ENCODE measurements at regions not wholly inside any gene's neighbourhood (a gene's known extent, or its start where the extent isn't known, plus 50 kb on each side); places are given as distances from the start of the nearest gene placed in this dataset.

DNA sequence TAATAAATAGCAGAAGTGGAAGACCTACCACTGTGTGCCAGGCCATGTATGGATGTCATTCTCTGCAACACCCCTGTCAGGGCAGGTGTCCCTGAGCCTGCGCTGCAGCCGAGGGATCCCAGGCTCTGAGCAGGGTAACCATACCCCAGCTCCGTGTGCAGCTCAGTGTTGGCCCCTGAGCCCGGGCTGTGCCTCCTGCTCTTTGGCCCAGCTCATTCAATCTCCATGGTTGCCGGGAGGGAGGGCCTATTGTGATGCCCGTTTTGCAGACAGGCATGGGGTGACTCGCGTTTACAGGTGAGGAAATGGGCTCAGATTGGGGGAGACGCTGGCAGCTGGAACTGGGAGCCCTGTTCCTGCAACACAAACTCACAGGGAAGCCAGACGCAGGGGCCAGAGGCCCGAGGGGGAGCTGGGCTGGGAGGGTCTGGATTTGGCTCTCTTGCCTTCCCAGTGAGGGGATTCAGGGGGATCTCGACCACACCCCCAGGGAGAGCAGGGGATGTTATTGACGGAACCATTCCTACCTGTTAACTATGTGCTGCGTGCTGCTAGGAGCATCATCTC lies 190.5 kb downstream of the IRF8 start:
- no peak for DNase-seq (ENCODE audit: low read depth in 2 of 2)

DNA sequence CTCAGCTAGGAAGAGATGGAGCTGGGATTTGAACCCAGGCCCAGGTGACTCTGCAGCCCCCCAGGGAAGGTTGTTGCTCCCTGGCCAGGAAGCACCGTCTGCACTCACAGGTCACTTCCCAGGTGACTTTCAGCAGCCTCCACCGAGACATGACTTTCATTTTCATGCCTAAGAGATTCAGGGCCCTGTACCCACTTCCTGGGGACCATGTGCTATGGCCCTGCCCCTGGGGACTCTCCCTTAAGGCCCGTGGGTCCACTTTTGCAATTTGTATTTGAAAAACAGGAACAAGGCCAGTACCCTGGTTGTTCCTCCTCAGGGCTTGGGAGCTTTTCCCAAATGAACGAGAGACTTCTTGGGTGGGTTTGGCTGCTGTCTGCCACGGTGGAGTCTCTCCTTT lies 191.0 kb downstream of the IRF8 start:
- DNase-seq (ENCODE audit: low read depth in 2 of 2), result no peak

DNA sequence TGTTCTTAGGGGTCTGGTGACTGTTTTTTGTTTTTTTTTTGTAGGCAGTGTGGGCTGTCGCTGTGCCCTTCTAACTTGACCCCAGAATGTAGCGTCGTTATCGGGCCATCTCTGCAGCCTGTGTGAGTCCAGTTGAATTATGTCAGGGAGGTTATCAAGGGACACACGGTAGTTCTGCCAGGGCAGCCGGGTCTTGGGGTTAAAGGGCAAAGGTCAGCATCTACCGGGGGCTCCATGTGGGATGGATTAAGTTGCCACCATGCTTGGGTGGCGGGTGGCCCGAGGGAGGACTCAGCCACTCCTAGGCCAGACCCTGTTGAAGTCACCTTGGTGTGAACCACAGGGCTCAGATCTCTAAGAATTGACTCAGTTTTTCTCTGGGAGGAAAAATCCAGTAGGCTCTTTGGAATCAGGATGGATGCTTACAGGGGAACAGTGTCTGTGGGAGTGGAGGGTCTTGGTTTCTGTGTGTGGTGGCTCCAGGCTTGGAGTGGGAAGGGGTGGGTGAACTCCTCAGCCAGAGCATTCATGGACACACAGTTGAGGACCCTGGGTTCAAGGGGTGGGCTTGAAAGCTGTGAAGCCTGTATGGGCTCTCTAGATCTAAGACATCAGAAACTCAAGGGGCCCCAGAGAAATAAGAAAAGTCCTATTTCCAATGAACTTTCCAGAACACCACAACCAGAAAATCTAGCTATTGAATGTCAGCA lies 191.7 kb downstream of the IRF8 start:
- no peak for DNase-seq (ENCODE audit: low read depth in 2 of 2)

DNA sequence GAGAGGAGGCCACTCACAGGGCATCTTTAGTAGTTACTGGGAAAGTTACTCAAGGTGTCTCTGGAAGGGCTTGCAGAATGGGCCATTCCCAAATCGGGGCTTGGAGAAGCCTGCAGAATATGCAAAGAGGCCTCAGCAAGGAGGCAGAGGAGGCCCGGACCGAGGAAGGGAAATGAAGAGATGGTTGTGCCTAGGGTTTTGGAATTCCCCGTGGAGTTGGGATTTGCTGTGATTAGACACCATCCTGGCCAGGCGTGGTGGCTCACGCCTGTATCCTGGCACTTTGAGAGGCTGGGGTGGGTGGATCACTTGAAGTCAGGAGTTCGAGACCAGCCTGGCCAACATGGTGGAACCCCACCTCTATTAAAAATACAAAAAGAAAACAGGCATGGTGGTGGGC lies 193.0 kb downstream of the IRF8 start:
- no peak for DNase-seq (ENCODE audit: low read depth in 2 of 2)

DNA sequence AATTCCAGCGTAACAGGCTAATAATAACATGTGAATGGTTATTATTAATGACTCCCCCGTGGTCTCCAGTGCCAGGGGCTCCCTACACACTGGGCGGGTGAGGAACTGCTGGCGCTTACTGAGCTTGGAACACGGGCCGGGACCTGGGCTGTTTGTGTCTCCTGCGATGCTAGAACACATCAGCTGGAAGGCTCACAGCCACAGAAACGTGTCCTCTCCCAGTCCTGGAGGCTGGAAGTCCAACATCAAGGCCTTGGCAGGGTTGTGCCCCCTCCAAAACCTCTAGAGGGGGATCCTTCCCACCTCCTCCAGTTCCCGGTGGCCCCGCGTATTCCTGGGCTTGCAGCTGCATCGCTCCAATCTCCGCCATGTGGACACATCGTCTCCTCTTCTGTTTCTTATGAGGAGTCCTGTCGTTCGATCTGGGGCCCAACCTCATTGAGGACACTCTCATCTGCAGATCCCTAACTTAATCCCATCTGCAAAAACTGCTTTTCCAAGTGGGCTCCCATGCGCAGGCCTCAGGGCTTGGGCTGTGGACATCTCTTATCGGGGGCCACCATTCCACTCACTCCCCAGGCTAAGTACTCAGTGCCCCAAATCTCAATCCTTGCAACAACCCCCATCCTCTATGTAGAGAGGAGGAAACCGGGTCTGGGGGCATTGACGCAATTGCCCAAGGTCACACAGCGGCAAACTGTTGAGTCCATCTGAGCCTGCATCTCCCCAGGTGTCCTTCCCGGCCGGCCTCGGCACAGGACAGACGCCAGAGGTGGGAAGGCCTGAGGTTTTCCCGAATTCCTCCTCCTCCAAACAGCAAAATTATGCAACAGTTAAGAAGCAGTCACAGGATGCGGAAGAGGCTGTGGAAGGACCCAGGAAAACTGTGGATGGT lies 193.9 kb downstream of the IRF8 start:
- DNase-seq (ENCODE audit: low read depth in 2 of 2), result no peak

DNA sequence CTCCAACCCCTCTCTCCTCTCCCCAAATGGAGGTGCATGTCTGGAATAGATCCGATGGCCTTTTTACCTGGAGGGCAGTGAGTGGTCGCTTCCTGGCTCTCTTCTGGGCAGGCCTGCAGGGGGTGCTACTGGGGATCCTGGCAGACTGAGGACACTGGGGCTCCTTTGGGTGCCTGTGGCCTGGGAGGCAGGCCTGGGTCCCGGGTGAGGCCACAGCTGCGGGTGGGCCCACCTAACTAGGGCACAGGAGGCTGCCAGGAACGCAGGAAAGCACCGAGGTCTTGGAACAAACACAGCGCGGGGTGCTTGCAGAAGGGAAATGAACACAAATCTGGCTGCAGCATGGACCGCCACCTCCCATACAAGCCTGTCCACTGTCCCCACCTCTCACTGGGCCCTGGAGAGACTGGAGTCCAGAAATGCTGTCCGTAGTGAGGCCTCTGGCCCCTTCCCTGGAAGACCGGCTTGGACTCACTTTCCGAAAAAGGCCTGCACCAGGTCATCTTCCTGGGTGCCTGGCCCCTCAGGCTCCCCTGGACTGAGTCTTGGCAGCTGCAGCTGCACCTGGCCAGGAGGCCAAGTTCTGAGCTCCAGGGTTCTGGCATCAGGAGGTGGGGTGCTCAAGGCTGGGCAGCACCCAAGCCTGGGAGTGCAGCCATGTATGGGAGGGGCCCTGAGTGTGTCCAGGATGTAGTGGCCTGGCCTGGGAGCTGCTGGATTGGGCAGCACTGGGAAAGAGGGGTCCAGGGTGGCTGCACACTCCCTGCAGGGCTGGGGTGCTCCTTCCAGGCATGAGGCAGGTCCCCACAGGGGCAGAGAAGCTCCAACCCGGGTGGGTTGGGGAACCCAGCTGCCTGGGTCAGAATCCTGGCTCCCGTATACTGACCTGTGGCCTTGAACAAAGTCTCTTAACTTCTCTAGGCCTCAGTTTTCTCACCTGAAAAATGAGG lies 195.1 kb downstream of the IRF8 start:
- DNase-seq (ENCODE audit: low read depth in 2 of 2), result no peak

DNA sequence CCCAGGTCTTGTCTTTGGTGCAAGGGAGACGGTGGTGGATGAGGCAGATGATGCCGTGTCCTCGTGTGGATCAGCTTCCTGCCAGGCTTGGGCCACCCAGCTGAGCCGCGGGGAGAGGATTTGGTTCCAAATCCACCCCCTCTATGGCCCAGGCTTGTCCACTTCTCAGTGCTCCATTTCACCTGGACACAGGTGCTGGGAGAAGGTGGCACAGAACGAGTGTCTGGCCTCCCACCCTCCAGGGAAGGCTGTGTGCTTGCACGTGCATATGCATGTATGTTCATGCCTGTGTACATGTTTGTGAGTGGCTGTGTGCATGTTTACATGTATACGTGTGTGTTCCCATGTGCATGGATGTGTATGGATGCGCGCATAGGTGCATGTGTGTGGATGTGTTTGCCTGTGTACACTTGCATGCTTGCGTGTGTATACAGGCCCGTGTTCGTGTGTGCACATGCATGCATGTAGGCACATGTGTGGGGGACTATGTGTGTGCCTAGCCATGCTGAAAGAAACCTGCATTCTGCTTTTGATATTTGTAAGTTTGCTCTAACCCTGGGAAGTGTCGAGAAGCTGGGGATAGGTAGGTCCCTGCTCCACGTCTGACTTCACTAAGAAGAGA lies 196.3 kb downstream of the IRF8 start:
- DNase-seq (ENCODE audit: low read depth in 2 of 2), result no peak

DNA sequence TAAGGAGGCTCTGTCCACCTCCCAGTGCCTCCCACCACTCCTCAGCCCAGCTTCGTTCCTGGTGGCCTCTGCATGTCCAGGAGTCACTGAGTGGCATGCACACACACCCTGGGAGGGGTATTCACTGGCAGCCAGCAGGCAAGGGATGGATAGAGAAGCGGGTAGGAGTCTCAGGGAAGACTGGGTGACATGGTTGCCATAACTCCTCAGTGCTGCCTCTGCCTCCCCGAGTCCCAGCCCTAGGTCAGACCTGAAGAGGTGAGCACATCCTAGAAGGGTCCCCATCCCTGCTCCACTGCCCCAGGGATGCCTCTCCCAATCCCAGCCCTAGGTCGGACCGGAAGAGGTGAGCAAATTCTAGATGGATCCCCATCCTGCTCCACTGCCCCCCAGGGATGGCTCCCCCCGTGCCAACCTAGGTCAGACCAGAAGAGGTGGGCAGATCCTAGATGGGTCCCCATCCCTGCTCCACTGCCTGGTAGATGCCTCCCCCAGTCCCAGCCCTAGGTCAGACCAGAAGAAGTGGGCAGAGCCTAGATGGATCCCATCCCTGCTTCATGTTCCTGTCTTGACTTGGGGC lies 197.0 kb downstream of the IRF8 start:
- DNase-seq (ENCODE audit: low read depth in 2 of 2), result no peak

DNA sequence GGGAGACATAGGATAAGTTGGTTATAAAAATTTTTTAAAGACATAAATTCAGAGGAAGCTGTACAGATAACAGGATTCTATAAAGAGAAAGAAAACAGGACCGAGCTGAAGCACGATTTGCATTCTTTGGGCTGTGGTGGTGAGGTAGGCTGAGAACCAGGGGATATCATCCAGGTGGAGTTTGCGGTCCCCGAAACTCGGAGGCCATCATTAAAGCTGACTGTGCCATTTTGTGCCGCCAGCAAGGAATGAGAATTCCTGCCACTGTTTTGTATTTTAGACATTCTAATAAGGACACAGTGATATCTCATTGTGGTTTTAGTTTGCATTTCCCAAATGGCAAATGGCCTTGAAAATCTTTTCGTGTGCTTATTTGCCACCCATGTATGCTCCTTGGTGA lies 197.9 kb downstream of the IRF8 start:
- no peak for DNase-seq (ENCODE audit: low read depth in 2 of 2)

DNA sequence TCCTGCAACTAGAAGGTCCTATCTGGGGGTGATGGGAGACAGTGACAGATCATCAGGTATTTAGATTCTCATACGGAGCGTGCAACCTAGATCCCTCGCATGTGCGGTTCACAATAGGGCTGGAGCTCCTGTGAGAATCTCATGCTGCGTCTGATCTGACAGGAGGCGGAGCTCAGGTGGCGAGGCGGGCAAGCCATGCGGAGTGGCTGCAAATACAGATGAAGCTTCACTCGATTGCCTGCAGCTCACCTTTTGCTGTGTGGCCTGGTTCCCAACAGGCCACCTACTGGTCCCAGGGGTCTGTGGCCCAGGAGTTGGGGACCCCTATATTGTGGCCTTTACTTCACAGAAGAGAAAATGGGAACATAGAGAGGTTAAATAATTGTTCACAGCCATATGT lies 200.4 kb downstream of the IRF8 start:
- DNase-seq (ENCODE audit: low read depth in 2 of 2), result no peak

DNA sequence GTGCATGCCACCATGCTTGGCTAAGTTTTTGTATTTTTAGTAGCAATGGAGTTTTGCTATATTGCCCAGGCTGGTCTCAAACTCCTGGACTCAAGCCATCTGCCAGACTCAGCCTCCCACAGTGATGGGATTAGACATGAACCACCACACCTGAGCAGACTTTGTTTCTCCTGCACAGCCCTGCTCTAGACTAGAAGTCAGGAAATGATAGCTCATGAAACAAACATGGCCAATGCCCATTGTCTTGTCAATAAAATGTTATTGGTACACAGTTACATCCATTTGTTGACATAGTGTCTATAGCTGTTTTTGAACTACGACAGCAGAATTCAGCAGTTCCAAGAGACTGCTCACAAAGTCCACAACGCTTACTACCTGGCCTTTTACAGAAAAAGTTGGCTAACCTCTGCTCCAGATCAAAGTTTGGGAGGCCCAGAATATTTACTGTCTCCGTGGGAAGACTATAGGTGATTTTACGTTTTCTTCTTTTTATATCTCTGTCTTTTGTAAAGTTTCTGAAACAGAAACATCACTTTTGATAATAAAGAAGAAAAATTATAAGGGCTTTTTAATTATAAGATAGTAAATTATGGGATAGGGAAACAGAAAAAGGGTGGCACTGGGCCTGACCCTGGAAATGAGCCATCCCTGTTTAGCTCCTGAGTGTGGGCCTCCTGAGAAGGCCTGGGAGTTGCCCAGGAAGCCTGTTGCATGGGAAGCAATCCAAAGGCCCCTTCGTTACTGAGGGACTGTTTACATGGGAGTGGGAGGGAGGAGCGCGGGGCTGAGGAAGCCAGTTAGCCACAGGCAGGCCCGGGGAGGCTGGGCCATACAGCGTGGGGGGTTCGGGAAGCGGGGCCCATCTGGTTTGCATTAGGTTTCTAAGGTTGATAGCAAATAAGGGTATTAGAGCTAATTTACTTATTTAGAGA lies 201.5 kb downstream of the IRF8 start:
- DNase-seq (ENCODE audit: low read depth in 2 of 2), result peak; percentile 37 to 39

DNA sequence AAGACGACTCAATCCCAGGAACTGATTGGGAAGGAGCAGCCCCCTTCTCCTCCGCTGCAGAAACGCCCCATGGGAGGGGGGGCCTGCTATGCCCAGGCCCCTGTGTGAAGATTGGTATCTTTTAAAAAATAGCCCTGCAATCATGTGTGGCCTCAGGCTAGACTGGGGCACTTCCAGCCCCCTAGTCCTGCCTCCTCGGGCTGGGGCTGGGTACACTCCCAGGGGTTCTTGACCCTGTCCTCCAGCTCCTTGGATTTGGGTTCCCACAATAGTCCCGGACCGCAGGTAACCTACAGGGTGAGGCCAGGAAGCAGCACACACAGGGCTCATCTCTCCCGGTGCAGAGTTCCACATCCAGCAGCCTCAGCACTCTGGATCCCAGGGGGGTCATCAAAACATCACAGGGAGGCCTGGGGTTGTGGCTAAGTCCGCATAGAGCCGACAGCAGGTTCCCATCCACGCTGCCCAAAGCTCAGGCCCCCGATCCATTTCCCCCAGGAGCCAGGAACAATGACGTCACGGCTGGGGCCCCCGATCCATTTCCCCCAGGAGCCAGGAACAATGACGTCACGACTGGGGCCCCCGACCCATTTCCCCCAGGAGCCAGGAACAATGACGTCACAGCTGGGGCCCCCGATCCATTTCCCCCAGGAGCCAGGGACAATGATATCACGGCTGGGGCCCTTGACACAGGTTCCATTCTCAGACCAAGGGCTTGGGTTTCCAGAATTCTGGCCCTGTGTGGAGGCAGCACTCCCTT lies 202.4 kb downstream of the IRF8 start:
- no peak for DNase-seq (ENCODE audit: low read depth in 2 of 2)

DNA sequence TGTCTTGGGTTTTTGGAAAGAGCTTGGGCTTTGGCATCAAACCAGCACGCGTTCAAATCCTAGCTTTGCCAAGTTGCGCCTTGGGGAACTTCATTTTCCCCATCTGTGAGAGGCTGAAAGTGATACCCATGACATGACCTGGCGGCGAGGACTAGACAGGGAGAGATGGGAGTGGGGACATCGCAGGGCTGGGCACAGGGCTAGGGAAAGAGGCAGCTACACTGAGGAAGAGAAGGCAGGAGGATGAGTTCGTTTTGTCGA lies 202.9 kb downstream of the IRF8 start:
- DNase-seq (ENCODE audit: low read depth in 2 of 2), result no peak

DNA sequence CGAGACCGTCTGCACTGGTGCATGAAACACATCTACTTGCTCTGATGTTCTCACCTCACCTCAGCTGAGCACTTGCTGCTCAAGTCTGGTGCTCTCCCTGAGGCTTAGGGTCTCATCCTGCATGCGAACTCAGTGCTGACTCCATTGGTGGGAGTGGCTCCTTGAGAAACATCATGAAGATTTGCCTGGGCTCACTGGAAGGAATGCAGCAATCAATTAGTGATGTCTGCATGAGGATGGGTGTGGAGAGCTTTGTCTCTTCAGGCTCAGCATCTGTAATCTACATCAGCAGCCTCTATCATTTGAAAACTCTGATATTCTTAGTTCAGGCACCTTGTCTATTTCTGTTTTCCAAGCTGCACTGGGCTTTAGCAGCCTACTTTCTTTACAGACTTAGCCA lies 204.4 kb downstream of the IRF8 start:
- no peak for DNase-seq (ENCODE audit: low read depth in 2 of 2)

DNA sequence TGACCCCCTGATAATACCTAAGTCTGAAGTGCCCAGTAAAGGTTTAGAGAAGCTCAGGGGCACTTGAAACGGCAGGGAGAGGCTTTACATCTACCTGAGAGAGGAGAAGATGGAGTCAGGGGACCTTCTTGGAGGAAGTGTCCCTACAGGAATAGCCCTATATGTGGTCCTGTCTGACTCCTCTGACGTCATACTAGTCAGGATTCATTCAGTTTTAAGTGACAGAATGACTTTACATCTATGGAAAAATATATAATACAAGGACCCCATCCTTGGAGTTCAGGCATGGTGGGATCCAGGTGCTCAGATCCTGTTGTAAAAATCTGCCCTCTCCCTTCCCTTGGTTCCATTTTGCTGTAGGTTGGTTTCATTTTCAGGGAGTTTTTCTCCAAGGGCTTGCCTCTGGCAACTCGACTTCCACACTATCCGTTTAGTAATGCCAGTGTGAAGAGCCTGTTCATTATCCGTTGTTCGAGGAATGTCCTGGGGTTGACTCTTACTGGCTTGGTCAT lies 205.6 kb downstream of the IRF8 start:
- no peak for DNase-seq (ENCODE audit: low read depth in 2 of 2)

DNA sequence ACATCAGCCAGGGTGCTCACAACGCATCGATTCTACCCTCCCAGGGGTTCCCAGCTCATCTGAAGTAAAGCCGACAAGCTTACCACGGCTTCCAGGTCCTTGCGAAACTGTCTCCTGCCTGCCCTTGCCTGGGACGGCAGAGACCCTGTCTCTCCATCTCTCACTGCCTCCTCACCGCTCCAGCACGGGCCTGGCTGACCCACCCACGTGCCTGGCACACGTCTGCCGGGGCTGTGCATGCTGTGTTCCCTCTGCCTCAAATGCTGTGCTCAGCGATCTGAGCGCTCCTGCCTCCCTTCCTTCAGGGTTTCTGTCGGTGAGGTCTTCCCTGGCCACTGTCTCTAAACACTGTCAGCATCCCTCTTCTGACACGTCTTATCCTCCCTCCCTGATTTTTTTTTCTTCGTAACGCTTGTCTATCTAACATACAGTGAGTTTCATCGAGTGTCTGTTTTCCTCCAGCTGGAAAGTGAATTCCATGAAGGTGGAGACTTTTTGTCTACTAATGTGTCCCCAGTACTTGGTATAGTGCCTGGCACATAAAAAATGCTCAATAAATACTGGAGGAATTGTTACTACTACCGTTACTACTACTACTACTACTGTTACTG lies 208.4 kb downstream of the IRF8 start:
- no peak for DNase-seq (ENCODE audit: low read depth in 2 of 2)

DNA sequence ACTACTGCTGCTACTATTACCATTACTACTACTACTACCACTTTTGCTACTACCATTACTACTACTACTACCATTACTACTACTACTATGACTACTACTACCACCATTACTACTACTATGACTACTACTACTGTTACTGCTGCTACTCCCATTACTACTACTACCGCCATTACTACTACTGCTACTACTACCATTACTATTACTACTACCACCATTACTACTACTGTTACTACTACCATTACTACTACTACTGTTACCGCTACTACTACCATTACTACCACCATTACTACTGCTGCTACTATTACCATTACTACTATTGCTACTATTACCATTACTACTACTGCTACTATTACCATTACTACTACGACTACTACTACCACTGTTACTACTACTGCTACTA lies 209.1 kb downstream of the IRF8 start:
- DNase-seq (ENCODE audit: low read depth in 2 of 2), result no peak

DNA sequence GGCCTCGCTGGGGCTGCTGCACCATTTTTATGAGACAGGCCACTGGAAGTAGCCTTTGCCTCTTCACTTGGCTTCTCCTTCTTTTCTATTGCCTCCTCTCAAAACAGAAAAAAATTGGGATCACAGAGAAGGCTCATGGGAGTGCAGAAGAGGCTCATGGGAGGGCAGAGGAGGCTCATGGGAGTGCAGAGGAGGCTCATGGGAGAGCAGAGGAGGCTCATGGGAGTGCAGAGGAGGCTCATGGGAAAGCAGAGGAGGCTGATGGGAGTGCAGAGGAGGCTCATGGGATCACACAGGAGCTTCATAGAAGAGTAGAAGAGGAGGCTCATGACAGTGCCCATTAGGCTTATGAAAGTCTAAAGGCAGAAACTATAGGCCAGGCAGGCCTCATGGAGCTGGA lies 211.2 kb downstream of the IRF8 start:
- no peak for DNase-seq (ENCODE audit: low read depth in 2 of 2)

DNA sequence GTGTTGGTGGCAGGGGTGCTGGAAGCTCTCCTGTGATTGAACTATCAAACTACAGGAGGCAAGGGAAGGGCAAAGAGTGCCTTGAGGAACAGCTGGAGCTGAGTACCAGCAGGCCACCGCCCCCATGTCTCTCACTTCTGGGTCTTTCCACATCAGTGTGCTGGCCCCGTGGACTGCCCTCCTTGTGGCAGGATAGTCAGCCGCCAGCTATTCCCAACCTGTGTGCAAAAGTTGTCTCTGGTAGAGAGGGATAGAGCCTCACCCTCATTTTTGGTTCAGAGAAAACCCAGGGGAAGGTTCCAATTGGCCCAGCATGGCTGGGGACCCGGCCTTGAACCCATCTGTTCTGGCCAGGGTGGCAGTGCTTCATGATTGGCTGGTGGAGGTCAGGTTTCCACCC lies 211.8 kb downstream of the IRF8 start:
- no peak for DNase-seq (ENCODE audit: low read depth in 2 of 2)

Measured in fibroblast of skin of left quadriceps (primary cell).